PC-9 (cell line): ENCODE measurements at regions not wholly inside any gene's neighbourhood (a gene's known extent, or its start where the extent isn't known, plus 50 kb on each side); places are given as distances from the start of the nearest gene placed in this dataset.
A peak's percentile ranks its signal among the peaks of the same experiment; 100 is the strongest.

Experiments
- BruUV-seq: library from RNA; stranded (reverse); fragments of 400-500 nt; replicated peaks from 2 replicates; lab custom pipeline; 2021; lab: Mats Ljungman, UMichigan
- CTCF ChIA-PET: fragments of 300-600 bp; sonication (Branson Sonifier 250); formaldehyde crosslinking; loops from one replicate; lab custom pipeline; 2022; ENCODE audit warnings: antibody characterized with exemption; lab: Charles Lee
- POLR2A ChIA-PET: fragments of 300-600 bp; sonication (Branson Sonifier 250); formaldehyde crosslinking; loops from one replicate; lab custom pipeline; 2022; ENCODE audit warnings: antibody characterized with exemption; ENCODE audit not compliant: unreplicated experiment; lab: Charles Lee
- DNase-seq, 2 experiments: peaks; one replicate each; pipeline versions ENCODE4 v3.0.0 to v3.0.0-alpha.2; 2015 to 2022; ENCODE audit warnings: mixed read lengths in 1 of 2
- H2AFZ ChIP-seq: fragments of 200-600 bp; sonication (generic); 2 replicates; pipeline ENCODE4 v1.8.1; 2017; ENCODE audit warnings: antibody characterized with exemption
- H3F3A ChIP-seq: fragments of 200-600 bp; sonication (generic); 2 replicates; pipeline ENCODE4 v1.8.1; 2017; ENCODE audit warnings: antibody characterized with exemption, mild to moderate bottlenecking, low read depth; ENCODE audit not compliant: insufficient read depth
- H3K27ac ChIP-seq: fragments of 200-600 bp; sonication (generic); 2 replicates; pipeline ENCODE4 v1.6.1; 2016; ENCODE audit warnings: mixed run types
- H3K27me3 ChIP-seq: fragments of 200-600 bp; sonication (generic); 2 replicates; pipeline ENCODE4 v1.6.1; 2016; ENCODE audit warnings: low read depth, mixed run types; ENCODE audit not compliant: insufficient read depth
- H3K36me3 ChIP-seq: fragments of 200-600 bp; sonication (generic); 2 replicates; pipeline ENCODE4 v1.6.1; 2016; ENCODE audit warnings: low read depth, mixed run types
- H3K4me1 ChIP-seq: fragments of 200-600 bp; sonication (generic); replicated peaks from 2 replicates; pipeline ENCODE4 v1.6.1; 2016; ENCODE audit warnings: mixed run types; ENCODE audit not compliant: insufficient read depth
- H3K4me2 ChIP-seq: fragments of 200-600 bp; sonication (generic); 2 replicates; pipeline ENCODE4 v1.6.1; 2017; ENCODE audit warnings: mixed run types
- H3K4me3 ChIP-seq: fragments of 200-600 bp; sonication (generic); 2 replicates; pipeline ENCODE4 v1.6.1; 2016; ENCODE audit warnings: mixed run types
- H3K79me2 ChIP-seq: fragments of 200-600 bp; sonication (generic); 2 replicates; pipeline ENCODE4 v1.6.1; 2017; ENCODE audit warnings: low read depth, mixed run types
- H3K9me2 ChIP-seq: fragments of 200-600 bp; sonication (generic); 2 replicates; pipeline ENCODE4 v1.8.1; 2017; ENCODE audit warnings: mild to moderate bottlenecking; ENCODE audit not compliant: insufficient read depth
- H3K9me3 ChIP-seq: fragments of 200-600 bp; sonication (generic); 2 replicates; pipeline ENCODE4 v1.8.1; 2016; ENCODE audit warnings: low read depth; ENCODE audit not compliant: insufficient read depth
- H4K20me1 ChIP-seq: fragments of 200-600 bp; sonication (generic); 2 replicates; pipeline ENCODE4 v1.8.1; 2017; ENCODE audit not compliant: insufficient read depth
- CTCF ChIP-seq: fragments of 200-600 bp; sonication (generic); conservative IDR thresholded peaks from 2 replicates; pipeline ENCODE4 v1.6.1; 2017; ENCODE audit warnings: mixed run types, antibody characterized with exemption, mild to moderate bottlenecking, moderate library complexity
- EZH2 ChIP-seq: fragments of 200-600 bp; sonication (generic); IDR thresholded peaks from 2 replicates; pipeline ENCODE4 v1.8.0; 2017; ENCODE audit warnings: antibody characterized with exemption, low read depth
- intact Hi-C: fragments of 100-400 bp; cut with micrococcal nuclease; formaldehyde crosslinking; loops from one replicate; pipeline ENCODE4 v1.10.0; 2022; ENCODE audit not compliant: unreplicated experiment

- no peaks in the 10 kb centered on the region for H3K79me2 ChIP-seq
- no peaks in the 10 kb centered on the region for H3K9me2 ChIP-seq
- intact Hi-C loops, result loop anchor here (5.0 kb wide), 1 partner anchor 541 kb away; no protein-coding TSS in a partner anchor
- H3K36me3 ChIP-seq, result no peaks in the 10 kb centered on the region
- DNase-seq, result no peak
- TF ChIP-seq CTCF (no peak), EZH2 (no peak)
- ChIA-PET POLR2A (no interaction called here), CTCF (interaction anchor here (0.6 kb wide), 1 partner anchor 106 kb away, joined by 5 read pairs; no protein-coding TSS in a partner anchor)
- H2AFZ ChIP-seq, result no peak overlapping the region
- H3F3A ChIP-seq, result peaks cover 25% of the 10 kb centered on the region; the same call in 1 of the 2 replicates
- H3K27ac ChIP-seq, result no peak overlapping the region
- H4K20me1 ChIP-seq, result no peaks in the 10 kb centered on the region
- H3K4me2 ChIP-seq, result no peak overlapping the region
- H3K27me3 ChIP-seq, result no peaks in the 10 kb centered on the region
- no peak overlapping the region for H3K4me3 ChIP-seq
- peaks cover 31% of the 10 kb centered on the region for H3K4me1 ChIP-seq
- no TSS peak for BruUV-seq
- H3K9me3 ChIP-seq, result peaks cover 3% of the 10 kb centered on the region
Measured at GRCh38 chr16:54432897-54433229, 146.3 kb upstream of the IRX3 start.

GRCh38 chr16:54431997-54432896 is 145.7 kb upstream of the IRX3 start:
- intact Hi-C loops, result loop anchor here (5.0 kb wide), 1 partner anchor 540 kb away; no protein-coding TSS in a partner anchor
- peaks cover 3% of the 10 kb centered on the region for H3K9me3 ChIP-seq
- no peaks in the 10 kb centered on the region for H3K79me2 ChIP-seq
- TF ChIP-seq CTCF (no peak), EZH2 (no peak)
- H3K4me1 ChIP-seq, result peaks cover 37% of the 10 kb centered on the region
- H4K20me1 ChIP-seq, result no peaks in the 10 kb centered on the region
- peaks cover 30% of the 10 kb centered on the region; the same call in 1 of the 2 replicates for H3F3A ChIP-seq
- H3K4me2 ChIP-seq, result peak overlapping the region; percentile 77
- no peak for DNase-seq
- H3K36me3 ChIP-seq, result no peaks in the 10 kb centered on the region
- H3K9me2 ChIP-seq, result no peaks in the 10 kb centered on the region
- POLR2A ChIA-PET, result no interaction called here
- no peak overlapping the region for H2AFZ ChIP-seq
- no peak overlapping the region; the same call in 1 of the 2 replicates for H3K4me3 ChIP-seq
- no peaks in the 10 kb centered on the region for H3K27me3 ChIP-seq
- peak overlapping the region; percentile 91 for H3K27ac ChIP-seq
- BruUV-seq, result no TSS peak
- CTCF ChIA-PET, result interaction anchor here (0.6 kb wide), 1 partner anchor 105 kb away, joined by 5 read pairs; no protein-coding TSS in a partner anchor

- no peaks in the 10 kb centered on the region for H4K20me1 ChIP-seq
- no peak for TF ChIP-seq EZH2
- TF ChIP-seq CTCF, result no peak
- H3K27ac ChIP-seq, result peak overlapping the region; percentile 91
- H3K27me3 ChIP-seq, result no peaks in the 10 kb centered on the region
- no peaks in the 10 kb centered on the region for H3K9me2 ChIP-seq
- intact Hi-C loops, result loop anchor here (5.0 kb wide), 1 partner anchor 539 kb away; no protein-coding TSS in a partner anchor
- peaks cover 47% of the 10 kb centered on the region for H3K4me1 ChIP-seq
- peak overlapping the region; percentile 44; the same call in 1 of the 2 replicates for H3K4me3 ChIP-seq
- ChIA-PET CTCF (no interaction called here), POLR2A (interaction anchor here (0.9 kb wide), 1 partner anchor 8 kb away, joined by 6 read pairs; no protein-coding TSS in a partner anchor)
- peaks cover 39% of the 10 kb centered on the region for H3F3A ChIP-seq
- peak overlapping the region; percentile 59 for H2AFZ ChIP-seq
- peak overlapping the region; percentile 77 for H3K4me2 ChIP-seq
- no peaks in the 10 kb centered on the region for H3K79me2 ChIP-seq
- H3K9me3 ChIP-seq, result peaks cover 3% of the 10 kb centered on the region
- H3K36me3 ChIP-seq, result no peaks in the 10 kb centered on the region
- no TSS peak for BruUV-seq
- DNase-seq, result peak in 1 of 2 experiments; percentile 79
Measured at GRCh38 chr16:54431041-54431996, 144.7 kb upstream of the IRX3 start.
